ENCODE measurements at regions not wholly inside any gene's neighbourhood (a gene's known extent, or its start where the extent isn't known, plus 50 kb on each side); places are given as distances from the start of the nearest gene placed in this dataset.

DNA sequence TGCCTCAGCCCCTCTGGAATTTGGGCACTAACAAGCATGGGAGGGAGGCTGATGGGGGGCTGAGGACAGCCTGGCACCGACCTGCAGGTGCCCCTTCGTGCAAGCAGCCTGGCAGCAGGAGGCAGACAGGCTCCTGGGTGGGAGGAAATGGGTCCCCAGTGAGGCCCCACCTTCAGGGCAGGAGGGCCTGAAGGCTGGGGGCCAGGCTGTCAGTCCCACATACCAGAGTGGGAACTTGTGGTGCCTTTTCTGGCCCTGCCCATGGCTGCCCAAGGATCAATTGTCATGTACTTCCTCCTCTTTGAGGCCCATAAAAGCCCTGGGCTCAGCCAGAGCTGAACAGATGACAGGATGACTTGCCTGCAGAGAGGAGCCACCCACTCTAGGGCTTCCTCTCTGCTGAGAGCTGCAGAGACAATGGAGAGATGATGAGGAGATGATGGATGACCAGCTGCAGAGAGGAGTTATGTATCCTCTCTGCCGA lies 141.0 kb downstream of the PDHA2 start:
- intact Hi-C loops (cut with micrococcal nuclease; ENCODE audit: unreplicated experiment) (no loop called here), in situ Hi-C loops (cut with HindIII; ENCODE audit: low pct_unique_long_range_greater_than_20kb, low sequenced_read_pairs) (no loop called here)
- ChIA-PET POLR2A (no interaction called here), CTCF (no interaction called here)
- H3K36me3 ChIP-seq (ENCODE audit: control insufficient read depth, insufficient read depth, low read length): no peaks in the 10 kb centered on the region
- H3K4me1 ChIP-seq (ENCODE audit: control insufficient read depth, insufficient read depth, low read length): no peaks in the 10 kb centered on the region
- no peak for ATAC-seq
- no peaks in the 10 kb centered on the region for H3K9me3 ChIP-seq (ENCODE audit: control insufficient read depth, insufficient read depth, low read depth, low read length)
- DNase-seq (ENCODE audit: low read depth, low spot score): no peak
- H3K27me3 ChIP-seq (ENCODE audit: control insufficient read depth, insufficient read depth, low read length): no peaks in the 10 kb centered on the region
- BruUV-seq (replicated peaks): no TSS peak
- no peak overlapping the region for H3K4me3 ChIP-seq (ENCODE audit: low read depth in 2 of 2, low read length in 2 of 2)
- H3K27ac ChIP-seq (ENCODE audit: low read length): no peak overlapping the region
- TF ChIP-seq TCF7L2 (IDR thresholded peaks at IDR 0.05; ENCODE audit: low read depth, low read length): no peak
- TF ChIP-seq CTCF (IDR thresholded peaks at IDR 0.05): no peak
- TF ChIP-seq POLR2AphosphoS5 (IDR thresholded peaks at IDR 0.05; ENCODE audit: low read depth, low read length): no peak
- no peak for TF ChIP-seq SIN3A (IDR thresholded peaks at IDR 0.05; ENCODE audit: borderline replicate concordance, insufficient read depth, low read depth, low read length)
- TF ChIP-seq, protein P1, sequence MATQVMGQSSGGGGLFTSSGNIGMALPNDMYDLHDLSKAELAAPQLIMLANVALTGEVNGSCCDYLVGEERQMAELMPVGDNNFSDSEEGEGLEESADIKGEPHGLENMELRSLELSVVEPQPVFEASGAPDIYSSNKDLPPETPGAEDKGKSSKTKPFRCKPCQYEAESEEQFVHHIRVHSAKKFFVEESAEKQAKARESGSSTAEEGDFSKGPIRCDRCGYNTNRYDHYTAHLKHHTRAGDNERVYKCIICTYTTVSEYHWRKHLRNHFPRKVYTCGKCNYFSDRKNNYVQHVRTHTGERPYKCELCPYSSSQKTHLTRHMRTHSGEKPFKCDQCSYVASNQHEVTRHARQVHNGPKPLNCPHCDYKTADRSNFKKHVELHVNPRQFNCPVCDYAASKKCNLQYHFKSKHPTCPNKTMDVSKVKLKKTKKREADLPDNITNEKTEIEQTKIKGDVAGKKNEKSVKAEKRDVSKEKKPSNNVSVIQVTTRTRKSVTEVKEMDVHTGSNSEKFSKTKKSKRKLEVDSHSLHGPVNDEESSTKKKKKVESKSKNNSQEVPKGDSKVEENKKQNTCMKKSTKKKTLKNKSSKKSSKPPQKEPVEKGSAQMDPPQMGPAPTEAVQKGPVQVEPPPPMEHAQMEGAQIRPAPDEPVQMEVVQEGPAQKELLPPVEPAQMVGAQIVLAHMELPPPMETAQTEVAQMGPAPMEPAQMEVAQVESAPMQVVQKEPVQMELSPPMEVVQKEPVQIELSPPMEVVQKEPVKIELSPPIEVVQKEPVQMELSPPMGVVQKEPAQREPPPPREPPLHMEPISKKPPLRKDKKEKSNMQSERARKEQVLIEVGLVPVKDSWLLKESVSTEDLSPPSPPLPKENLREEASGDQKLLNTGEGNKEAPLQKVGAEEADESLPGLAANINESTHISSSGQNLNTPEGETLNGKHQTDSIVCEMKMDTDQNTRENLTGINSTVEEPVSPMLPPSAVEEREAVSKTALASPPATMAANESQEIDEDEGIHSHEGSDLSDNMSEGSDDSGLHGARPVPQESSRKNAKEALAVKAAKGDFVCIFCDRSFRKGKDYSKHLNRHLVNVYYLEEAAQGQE (IDR thresholded peaks at IDR 0.05; ENCODE audit: insufficient read depth in 1 of 2, low read depth in 2 of 2, low read length in 1 of 2): no peak

- ATAC-seq (no peak), DNase-seq (ENCODE audit: low read depth, low spot score) (no peak)
- in situ Hi-C loops (cut with HindIII; ENCODE audit: low pct_unique_long_range_greater_than_20kb, low sequenced_read_pairs) (no loop called here), intact Hi-C loops (cut with micrococcal nuclease; ENCODE audit: unreplicated experiment) (no loop called here)
- H3K9me3 ChIP-seq (ENCODE audit: control insufficient read depth, insufficient read depth, low read depth, low read length): no peaks in the 10 kb centered on the region
- H3K4me3 ChIP-seq (ENCODE audit: low read depth in 2 of 2, low read length in 2 of 2): no peak overlapping the region
- TF ChIP-seq POLR2AphosphoS5 (IDR thresholded peaks at IDR 0.05; ENCODE audit: low read depth, low read length) (no peak), CTCF (IDR thresholded peaks at IDR 0.05) (no peak)
- TF ChIP-seq, protein P1 (IDR thresholded peaks at IDR 0.05; ENCODE audit: insufficient read depth in 1 of 2, low read depth in 2 of 2, low read length in 1 of 2): no peak
- CTCF ChIA-PET: no interaction called here
- POLR2A ChIA-PET: no interaction called here
- H3K4me1 ChIP-seq (ENCODE audit: control insufficient read depth, insufficient read depth, low read length): no peaks in the 10 kb centered on the region
- H3K27ac ChIP-seq (ENCODE audit: low read length): no peak overlapping the region
- H3K36me3 ChIP-seq (ENCODE audit: control insufficient read depth, insufficient read depth, low read length): no peaks in the 10 kb centered on the region
- BruUV-seq (replicated peaks): no TSS peak
- H3K27me3 ChIP-seq (ENCODE audit: control insufficient read depth, insufficient read depth, low read length): no peaks in the 10 kb centered on the region
These were observed 141.7 kb downstream of the PDHA2 start for GRCh38 chr4:95981591-95981990.

All from Panc1 (cell line).